ENCODE measurements at regions not wholly inside any gene's neighbourhood (a gene's known extent, or its start where the extent isn't known, plus 50 kb on each side); places are given as distances from the start of the nearest gene placed in this dataset.

- H3K27ac ChIP-seq (ENCODE audit: insufficient read length, low read depth, low read length) = no peak overlapping the region
- H3K9me3 Mint-ChIP-seq = no peaks in the 10 kb centered on the region; a peak in 1 of 5 replicates
- no peak overlapping the region for H3K27ac Mint-ChIP-seq
Measured at GRCh38 chr9:18051638-18052037, 422.3 kb upstream of the ADAMTSL1 start.

More at GRCh38 chr9:18051638-18052037, 422.3 kb upstream of the ADAMTSL1 start:
- no peak overlapping the region for H3K4ac ChIP-seq (ENCODE audit: low read depth, low read length)
- no peak for DNase-seq
- H3K23ac ChIP-seq (ENCODE audit: insufficient read length, low read depth, low read length) = no peak overlapping the region
- no peaks in the 10 kb centered on the region for H3K4me1 ChIP-seq (ENCODE audit: insufficient read depth, low read length)
- H3K4me1 Mint-ChIP-seq = no peaks in the 10 kb centered on the region
- no CpG with 5 or more reads among the region's 2 CpGs for WGBS (ENCODE audit: extremely low coverage, insufficient read length, low lambda C conversion rate)
- H2BK120ac ChIP-seq (ENCODE audit: low read depth, low read length, poor library complexity, severe bottlenecking) = no peak overlapping the region
- no peak overlapping the region for H3K4me2 ChIP-seq (ENCODE audit: insufficient read depth, insufficient read length, low read length)
- H3K27me3 ChIP-seq (ENCODE audit: insufficient read depth, low read length) = no peaks in the 10 kb centered on the region
- no peaks in the 10 kb centered on the region for H3K79me1 ChIP-seq (ENCODE audit: insufficient read depth, low read depth, low read length, poor library complexity, severe bottlenecking)
- no peak overlapping the region for H4K91ac ChIP-seq (ENCODE audit: insufficient read length, low read depth, low read length)
- H2BK15ac ChIP-seq (ENCODE audit: low read depth, low read length) = no peak overlapping the region
- no peak overlapping the region for H4K8ac ChIP-seq (replicated peaks; ENCODE audit: insufficient read length, low read depth, low read length)
- no peak overlapping the region for H2AK5ac ChIP-seq (ENCODE audit: insufficient read length, low read length)
- H3K9ac ChIP-seq (ENCODE audit: extremely low read depth, insufficient read length, low read length) = no peak overlapping the region
- H2AFZ ChIP-seq (ENCODE audit: low read length) = no peak overlapping the region
- H4K20me1 ChIP-seq (ENCODE audit: control insufficient read depth, insufficient read depth, insufficient read length) = no peaks in the 10 kb centered on the region
- no peaks in the 10 kb centered on the region for H3K36me3 Mint-ChIP-seq (ENCODE audit: insufficient read depth in 1 of 3, low read depth in 3 of 3)
- no peak overlapping the region for H3K14ac ChIP-seq (ENCODE audit: insufficient read depth, low read length)
- H2BK20ac ChIP-seq (ENCODE audit: low read depth, low read length, poor library complexity, severe bottlenecking) = no peak overlapping the region
- no peak overlapping the region for H3K56ac ChIP-seq (ENCODE audit: insufficient read length, low read depth, low read length)
- no peaks in the 10 kb centered on the region for H3K23me2 ChIP-seq (ENCODE audit: insufficient read length, low read depth, low read length, poor library complexity, severe bottlenecking)
- no peak overlapping the region for H3K18ac ChIP-seq (ENCODE audit: insufficient read length, low read depth, low read length)
- no peak overlapping the region for H3K4me3 Mint-ChIP-seq
- H2BK5ac ChIP-seq (ENCODE audit: insufficient read length, low read length) = no peak overlapping the region
- TF ChIP-seq CTCF (conservative IDR thresholded peaks at IDR 0.05) = no peak
- no peaks in the 10 kb centered on the region for H3K79me2 ChIP-seq (ENCODE audit: insufficient read depth, low read length)
- H3T11ph ChIP-seq (ENCODE audit: low read length) = no peak overlapping the region
- no peaks in the 10 kb centered on the region for H3K9me3 ChIP-seq (ENCODE audit: control insufficient read depth, low read depth, low read length)
- no peak overlapping the region for H2BK12ac ChIP-seq (ENCODE audit: insufficient read length, low read depth, low read length)
- no peaks in the 10 kb centered on the region for H3K27me3 Mint-ChIP-seq (ENCODE audit: low read depth)
- no peak overlapping the region for H4K5ac ChIP-seq (ENCODE audit: insufficient read length, low read depth, low read length)
